HL-60/S4 treated with retinoic acid at 250 ng/mL for 4 days and 3 days (cell line): ENCODE measurements at regions not wholly inside any gene's neighbourhood (a gene's known extent, or its start where the extent isn't known, plus 50 kb on each side); places are given as distances from the start of the nearest gene placed in this dataset.

Experiments
- in situ Hi-C: fragments of 300-500 bp; cut with MboI; formaldehyde crosslinking; loops from 2 replicates; pipeline ENCODE4 v1.7.0; 2022; ENCODE audit warnings: low sequenced_read_pairs

DNA sequence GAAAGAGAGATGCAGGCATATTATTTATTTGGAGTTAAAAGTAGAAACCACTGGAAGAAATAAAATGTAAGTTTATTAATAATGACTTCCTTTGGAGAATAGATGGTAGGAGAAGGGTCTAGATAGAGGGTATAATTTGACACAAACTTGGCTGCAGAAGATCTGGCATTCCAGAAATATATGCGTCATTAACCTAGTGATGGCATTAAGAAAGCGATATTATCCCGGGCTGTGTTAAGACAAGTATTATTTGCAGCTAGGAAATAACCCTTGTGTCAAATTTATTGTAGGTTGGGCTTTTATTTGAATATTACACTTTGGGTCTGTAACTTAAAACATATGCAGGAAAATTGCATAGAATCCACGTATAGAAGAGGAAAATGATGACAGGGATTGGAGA lies 389.5 kb downstream of the MTX2 start:
- in situ Hi-C loops = loop anchor here (25.0 kb wide), 1 partner anchor 521 kb away; the partner anchor contains the start of gene HOXD8

- in situ Hi-C loops = loop anchor here (25.0 kb wide), 1 partner anchor 525 kb away; the partner anchor contains the start of gene HOXD8
Observed at GRCh38 chr2:176662753-176663152, 393.5 kb downstream of the MTX2 start.

DNA sequence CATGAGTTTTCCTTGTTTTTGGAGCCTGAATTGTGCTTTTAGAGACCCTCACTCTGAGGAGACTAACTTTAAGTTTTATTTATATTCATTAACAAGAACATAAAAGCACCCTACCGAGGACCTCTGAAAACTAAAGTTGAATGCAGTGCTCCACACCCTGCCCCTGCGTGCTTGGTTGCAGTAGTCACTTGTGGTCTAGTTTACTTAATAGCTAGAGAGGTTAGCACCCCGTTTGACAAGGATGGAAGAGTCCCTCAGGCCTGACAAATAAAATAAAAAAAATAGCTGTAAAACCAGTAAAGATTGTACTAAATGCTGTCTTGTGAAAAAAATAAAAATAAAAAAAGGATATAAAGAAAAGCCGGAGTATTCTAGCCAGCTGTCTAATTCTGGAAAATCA lies 395.2 kb downstream of the MTX2 start:
- in situ Hi-C loops = loop anchor here (25.0 kb wide), 1 partner anchor 527 kb away; the partner anchor contains the start of gene HOXD8

DNA sequence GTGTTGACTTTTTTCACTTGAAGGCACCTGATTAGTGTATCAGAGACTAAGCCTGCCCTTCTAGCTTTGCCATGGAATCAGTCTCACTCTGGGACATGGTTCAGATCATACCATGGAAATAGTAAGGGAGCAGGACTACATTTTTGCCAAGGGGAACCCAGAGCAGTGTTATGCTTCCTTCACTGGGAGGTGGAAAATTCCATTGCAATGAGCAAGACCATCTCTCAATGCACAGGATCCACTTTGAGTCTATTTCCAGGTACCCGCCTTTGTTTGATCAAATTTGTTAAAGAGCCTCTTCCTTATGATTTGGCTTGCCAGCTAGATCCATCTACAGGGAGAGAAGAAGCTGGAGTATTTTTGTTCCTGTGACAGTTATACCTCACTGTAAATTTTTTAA lies 395.8 kb downstream of the MTX2 start:
- in situ Hi-C loops = loop anchor here (25.0 kb wide), 1 partner anchor 528 kb away; the partner anchor contains the start of gene HOXD8

- in situ Hi-C loops = loop anchor here (25.0 kb wide), 1 partner anchor 532 kb away; the partner anchor contains the start of gene HOXD8
Observed at GRCh38 chr2:176668912-176669311, 399.7 kb downstream of the MTX2 start.

- in situ Hi-C loops = loop anchor here (25.0 kb wide), 1 partner anchor 532 kb away; the partner anchor contains the start of gene HOXD8
Observed at GRCh38 chr2:176669398-176670174, 400.3 kb downstream of the MTX2 start.

DNA sequence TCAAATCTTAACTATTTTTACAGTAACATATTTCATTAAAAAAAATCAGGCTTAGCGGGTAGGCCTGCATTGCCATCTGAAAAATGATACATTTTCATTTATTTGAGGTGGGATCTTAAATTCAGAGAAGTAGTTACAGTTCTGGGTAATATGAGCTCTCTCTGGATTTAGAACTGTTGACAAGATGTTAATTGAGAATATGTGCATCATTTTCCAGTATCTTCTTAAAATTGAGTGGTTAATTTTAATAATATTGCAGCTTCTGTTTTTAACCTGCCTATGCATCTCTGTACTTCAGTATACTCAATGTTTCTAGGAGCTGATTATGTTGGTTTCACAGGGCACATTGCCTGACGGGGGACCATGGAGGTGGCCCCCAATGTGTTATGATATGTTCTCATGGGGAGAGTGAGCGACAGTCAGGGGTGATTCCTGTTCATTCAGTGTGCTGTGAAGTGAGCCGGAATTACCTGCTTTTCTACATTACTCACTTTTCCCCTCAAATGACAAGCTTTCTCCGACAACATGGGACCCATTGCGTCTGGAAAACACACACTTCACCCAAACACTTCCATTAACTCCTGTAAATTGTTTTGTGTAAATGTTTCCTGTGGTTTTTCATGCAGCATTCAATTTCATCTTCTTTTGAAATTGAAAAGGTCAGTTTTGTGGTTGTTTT lies 406.2 kb downstream of the MTX2 start:
- in situ Hi-C loops = no loop called here

DNA sequence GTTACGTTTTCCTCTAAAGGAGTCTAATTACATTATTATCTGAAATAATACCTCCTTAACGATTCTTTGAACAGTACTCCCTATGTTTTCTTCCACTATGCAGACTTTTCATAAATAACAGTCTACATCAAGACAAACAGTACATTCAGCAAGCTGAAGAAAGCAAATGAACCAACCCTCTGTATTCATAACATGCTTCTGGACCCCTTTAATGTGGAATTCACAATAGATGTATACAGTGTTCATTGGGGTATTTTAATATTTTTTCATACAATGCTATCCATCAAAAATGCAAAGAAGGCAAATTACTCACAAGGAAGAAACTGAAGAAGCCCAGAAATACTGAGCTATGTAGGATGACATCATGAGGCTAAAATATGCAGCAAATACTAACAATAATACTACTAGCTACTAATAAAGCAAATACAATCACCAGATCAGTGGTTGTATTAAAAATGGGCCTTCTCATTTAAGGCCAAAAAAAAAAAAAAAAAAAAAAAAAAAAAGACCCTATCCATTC lies 408.6 kb downstream of the MTX2 start:
- in situ Hi-C loops = no loop called here

GRCh38 chr2:176678571-176678970 lies 409.3 kb downstream of the MTX2 start:
- in situ Hi-C loops = no loop called here

DNA sequence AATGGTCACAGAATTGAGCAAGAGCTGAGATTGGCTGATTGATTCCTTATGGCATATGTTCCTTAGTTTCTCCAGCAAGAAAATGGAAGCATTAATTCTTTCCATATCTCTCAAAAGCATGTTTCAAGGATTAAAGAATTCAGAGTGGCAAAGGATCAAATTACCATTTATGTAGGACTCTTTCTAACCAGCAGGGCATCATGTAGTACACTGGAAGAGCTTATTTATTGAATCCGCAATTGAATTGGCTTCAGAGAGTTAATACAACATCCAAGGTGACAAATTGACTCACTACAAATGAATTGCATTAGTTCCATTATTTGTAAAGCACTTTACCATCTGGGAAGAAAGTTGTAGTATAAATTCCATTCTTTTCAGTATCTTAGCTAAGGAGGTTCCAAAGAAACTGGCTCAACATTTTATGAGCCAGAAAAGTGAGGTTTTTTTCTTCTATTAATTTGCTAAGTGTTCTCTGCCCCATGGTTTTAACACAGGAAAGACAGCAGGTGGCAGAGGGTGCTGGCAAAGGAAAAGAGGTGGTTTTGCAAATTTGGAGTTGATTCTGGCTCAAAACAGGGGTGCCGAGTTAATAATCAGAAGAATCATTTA lies 409.9 kb downstream of the MTX2 start:
- in situ Hi-C loops = no loop called here

GRCh38 chr2:176680916-176681516 lies 411.8 kb downstream of the MTX2 start:
- in situ Hi-C loops = no loop called here

DNA sequence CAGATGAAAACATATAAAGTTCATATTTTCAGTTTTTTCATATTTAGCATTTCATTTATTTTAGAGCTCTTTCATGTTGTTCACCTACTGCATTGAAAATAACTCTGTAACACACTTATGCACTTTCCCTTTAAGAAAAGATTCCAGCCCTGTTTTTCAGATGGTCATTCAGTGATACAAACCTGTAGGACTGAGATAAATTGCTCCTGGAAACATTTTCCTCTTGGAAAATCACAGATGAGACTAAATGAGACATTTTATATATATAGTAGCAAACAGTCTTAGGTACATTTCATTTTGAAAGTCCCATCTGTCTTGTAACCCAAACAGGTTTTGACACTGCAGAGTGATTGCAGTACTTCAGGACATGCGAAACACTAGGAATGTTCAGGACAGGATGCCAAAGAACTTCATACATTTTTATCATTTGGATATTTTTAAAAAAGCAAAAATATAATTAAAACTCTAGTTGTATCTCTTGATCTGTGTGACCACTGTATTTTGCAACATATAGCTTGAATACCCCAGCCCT lies 412.4 kb downstream of the MTX2 start:
- in situ Hi-C loops = no loop called here

DNA sequence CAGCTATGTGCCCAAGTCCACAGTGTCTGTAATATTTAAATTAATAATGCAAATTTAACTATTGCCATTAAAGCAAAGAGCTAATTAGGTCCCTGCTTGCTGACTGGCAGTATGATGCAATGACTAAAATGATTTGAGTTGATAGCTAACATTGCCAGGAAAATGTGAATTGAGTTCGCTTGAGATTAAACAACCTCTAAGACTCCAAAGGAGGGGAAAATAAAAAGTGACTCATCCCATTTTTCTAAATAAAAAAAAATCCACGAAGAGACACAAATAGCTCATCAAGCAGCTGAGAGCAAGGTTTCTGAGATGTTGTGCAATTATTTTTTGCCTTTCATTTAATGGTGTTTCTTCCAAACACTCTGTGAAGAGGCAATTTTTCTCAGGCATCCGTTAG lies 413.0 kb downstream of the MTX2 start:
- in situ Hi-C loops = no loop called here

GRCh38 chr2:176683618-176684111 lies 414.4 kb downstream of the MTX2 start:
- in situ Hi-C loops = no loop called here

GRCh38 chr2:176685908-176686307 lies 416.7 kb downstream of the MTX2 start:
- in situ Hi-C loops = no loop called here

DNA sequence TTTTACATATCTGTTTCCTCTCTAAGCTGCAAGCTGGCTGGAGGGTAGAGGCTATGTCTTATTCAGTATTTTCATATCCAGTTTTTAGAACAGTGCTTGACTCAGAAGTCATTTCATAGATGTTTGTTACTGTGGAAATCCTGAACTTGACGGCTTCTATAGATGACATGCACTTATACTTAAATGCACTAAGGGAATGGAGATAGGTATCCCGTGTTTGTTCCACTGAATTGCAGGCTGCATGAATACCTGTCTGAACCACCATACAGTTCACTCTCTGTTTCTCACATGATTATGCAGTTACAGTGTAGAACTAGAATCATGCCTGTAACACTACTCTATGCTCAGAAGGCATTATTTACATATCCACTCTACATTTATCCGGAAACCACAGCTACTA lies 417.1 kb downstream of the MTX2 start:
- in situ Hi-C loops = no loop called here

DNA sequence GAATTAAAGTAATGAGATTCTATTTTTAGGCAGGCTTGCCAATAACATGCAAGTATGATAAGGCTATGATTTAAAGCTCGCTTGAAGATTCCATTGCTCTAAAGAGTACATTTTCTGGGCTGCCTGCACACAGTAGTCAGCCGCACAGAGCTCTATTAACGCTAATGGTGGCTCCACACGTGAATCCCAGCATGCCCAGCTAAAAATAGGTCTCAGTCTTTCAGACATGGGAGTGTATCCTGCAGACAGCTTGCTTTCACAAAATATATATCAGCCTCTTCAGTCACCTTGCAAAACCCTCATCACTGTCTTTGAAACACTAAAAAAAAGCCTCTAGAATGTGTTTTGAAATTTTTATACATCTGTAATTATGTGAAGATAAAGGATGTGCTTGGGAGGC lies 418.1 kb downstream of the MTX2 start:
- in situ Hi-C loops = no loop called here

DNA sequence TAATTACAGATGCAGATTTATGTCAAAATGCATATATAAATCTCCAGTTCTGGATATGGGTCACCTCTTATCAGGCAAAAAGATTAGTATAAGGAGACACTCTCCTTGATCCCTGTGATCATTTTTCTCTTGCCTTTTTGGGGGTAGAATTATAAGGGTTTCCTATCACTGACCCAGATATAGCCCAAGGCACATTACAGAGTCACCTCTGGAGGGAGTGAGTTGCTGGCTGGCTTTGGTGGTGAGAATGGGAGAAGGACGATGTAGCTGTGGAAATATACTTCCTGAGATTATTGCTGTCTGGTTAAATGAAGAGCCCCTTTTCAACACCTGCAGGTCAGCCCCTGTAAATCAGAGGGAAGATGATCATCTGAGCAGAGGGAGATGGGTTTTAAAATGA lies 418.7 kb downstream of the MTX2 start:
- in situ Hi-C loops = no loop called here

DNA sequence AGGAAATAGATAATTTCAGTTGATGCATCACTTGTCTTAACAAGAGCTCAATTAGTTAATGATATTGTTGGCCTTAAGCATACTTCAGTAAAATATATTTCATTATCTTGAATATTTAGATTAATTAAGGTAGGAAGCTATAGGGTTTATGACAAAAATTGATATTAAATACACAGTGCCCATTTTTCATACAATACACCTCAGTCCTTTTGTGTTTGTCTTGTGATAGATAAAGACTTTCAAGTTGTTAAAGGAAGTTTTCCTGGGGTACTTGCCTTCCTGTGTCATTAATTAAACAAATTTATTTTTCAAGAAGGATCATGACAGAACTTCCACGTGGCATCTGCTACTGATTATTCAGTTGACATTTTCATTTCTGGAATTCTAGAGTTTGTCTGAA lies 420.5 kb downstream of the MTX2 start:
- in situ Hi-C loops = no loop called here

GRCh38 chr2:176691471-176691870 lies 422.2 kb downstream of the MTX2 start:
- in situ Hi-C loops = no loop called here

- in situ Hi-C loops = no loop called here
Observed at GRCh38 chr2:176692533-176692932, 423.3 kb downstream of the MTX2 start.
